ENCODE measurements at regions not wholly inside any gene's neighbourhood (a gene's known extent, or its start where the extent isn't known, plus 50 kb on each side); places are given as distances from the start of the nearest gene placed in this dataset.

DNA sequence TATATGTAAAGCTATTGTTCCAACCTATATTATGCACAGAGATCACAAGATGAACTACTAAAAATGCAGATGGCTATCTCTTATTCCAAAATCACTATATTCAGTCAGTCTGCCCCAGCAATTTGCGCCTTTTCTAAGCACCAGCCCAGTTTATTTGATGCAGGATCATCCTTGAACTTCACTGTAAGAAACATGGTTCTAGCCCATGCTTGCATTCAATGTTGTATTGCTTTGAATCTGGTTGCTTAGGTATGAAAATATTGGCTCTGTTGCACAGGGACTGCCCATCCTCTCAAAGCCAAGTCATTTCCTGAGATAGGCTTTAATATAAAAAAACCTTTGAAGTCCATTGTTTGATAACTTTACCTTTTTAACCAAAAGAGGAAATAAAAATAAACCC, 170.5 kb upstream of the LRIG1 start:
- TF ChIP-seq EP300 (IDR thresholded peaks at IDR 0.05; ENCODE audit: borderline replicate concordance in 1 of 2, low read depth in 2 of 2, low read length in 2 of 2) (no peak), FOSL1 (IDR thresholded peaks at IDR 0.05; ENCODE audit: insufficient read depth, low read depth, low read length) (no peak)
- TF ChIP-seq, protein P1, sequence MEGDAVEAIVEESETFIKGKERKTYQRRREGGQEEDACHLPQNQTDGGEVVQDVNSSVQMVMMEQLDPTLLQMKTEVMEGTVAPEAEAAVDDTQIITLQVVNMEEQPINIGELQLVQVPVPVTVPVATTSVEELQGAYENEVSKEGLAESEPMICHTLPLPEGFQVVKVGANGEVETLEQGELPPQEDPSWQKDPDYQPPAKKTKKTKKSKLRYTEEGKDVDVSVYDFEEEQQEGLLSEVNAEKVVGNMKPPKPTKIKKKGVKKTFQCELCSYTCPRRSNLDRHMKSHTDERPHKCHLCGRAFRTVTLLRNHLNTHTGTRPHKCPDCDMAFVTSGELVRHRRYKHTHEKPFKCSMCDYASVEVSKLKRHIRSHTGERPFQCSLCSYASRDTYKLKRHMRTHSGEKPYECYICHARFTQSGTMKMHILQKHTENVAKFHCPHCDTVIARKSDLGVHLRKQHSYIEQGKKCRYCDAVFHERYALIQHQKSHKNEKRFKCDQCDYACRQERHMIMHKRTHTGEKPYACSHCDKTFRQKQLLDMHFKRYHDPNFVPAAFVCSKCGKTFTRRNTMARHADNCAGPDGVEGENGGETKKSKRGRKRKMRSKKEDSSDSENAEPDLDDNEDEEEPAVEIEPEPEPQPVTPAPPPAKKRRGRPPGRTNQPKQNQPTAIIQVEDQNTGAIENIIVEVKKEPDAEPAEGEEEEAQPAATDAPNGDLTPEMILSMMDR (IDR thresholded peaks at IDR 0.05; ENCODE audit: control extremely low read depth in 1 of 3, insufficient read depth in 1 of 3, low read depth in 1 of 3, low read length in 3 of 3) = no peak

All from H1 (cell line).